Activated CD4-positive, alpha-beta T cell treated with anti-CD3 and anti-CD28 coated beads, Interleukin-2, Interleukin-6, amounts not matched to agents 100 ng/mL and 50 ng/mL, durations not matched to agents 16 hours and 8 hours (primary cell): ENCODE measurements at regions not wholly inside any gene's neighbourhood (a gene's known extent, or its start where the extent isn't known, plus 50 kb on each side); places are given as distances from the start of the nearest gene placed in this dataset.
A peak's percentile ranks its signal among the peaks of the same experiment; 100 is the strongest.

ENCODE experiments used
- DNase-seq: peaks from one replicate; pipeline ENCODE4 v3.0.0-alpha.2; 2020

DNA sequence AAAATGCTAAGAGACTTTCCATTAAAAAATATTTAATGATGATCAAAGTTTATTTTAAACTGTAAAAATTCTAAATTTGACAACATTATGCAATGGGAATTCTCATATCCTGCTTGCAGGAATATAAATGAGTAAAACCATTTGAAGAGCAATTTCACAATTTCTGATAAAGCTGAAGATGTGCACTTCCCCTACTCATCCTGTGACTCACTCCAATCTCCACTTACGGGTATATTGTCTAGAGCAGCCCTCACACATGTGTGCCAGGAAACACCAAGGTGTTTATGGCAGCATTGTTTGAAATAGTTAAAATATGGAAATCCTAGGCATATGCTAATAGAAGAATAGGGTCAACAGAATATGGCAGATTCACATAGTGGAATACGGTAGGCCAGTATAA lies 158.4 kb downstream of the PDHA2 start:
- no peak for DNase-seq

GRCh38 chr4:96003951-96004740 lies 164.3 kb downstream of the PDHA2 start:
- DNase-seq = no peak

- no peak for DNase-seq
Measured at GRCh38 chr4:96009427-96010119, 169.7 kb downstream of the PDHA2 start.

- no peak for DNase-seq
Measured at GRCh38 chr4:96012687-96013086, 172.8 kb downstream of the PDHA2 start.

DNA sequence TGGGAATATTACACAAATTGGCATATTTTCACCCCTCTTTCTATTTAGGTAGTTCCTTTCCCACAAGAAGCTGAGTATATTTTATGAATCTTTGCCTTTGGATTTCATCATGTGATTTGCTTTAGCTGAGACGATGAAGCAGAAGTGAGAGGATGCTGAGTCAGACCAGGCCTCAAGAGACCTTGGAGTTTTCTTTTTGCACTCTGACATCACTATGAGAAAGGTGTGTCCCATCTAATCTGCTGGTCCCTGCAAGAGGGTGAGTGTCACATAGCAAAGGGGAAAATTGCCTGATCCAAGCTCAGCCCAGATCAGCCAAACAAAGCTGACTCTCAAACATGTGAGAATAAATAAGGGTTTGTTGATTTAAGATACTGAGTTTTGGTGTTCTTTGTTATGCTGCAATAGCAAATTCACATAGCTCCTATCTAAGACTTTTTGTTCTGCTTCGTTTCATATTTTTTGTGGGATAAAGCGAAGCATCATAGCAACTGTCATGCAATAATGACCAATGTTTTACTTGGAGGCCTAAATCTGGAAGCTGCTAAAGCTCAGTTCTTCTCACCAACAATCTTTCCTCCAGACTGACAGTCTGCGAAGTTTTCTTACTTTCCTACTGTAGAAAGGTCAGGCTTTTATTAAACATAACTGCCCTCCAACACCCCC lies 176.9 kb downstream of the PDHA2 start:
- peak; percentile 1 for DNase-seq

DNA sequence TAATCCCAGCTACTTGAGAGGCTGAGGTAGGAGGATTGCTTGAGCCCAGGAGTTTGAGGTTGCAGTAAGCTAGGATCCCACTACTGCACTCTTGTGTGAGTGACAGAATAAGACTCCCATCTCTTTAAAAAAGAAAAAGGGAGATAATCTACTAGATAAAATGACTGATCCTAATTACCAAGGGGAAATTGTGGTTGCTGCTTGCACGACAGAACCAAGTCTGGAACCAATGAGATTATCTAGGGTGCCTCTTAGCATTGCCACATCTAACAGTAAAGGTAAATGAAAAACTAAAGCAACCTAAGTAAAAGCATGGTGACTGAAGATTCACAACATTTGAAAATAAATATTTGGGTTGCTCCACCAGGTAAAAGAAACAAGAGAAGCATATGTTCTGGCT lies 185.1 kb downstream of the PDHA2 start:
- no peak for DNase-seq

GRCh38 chr4:96035727-96036126 lies 195.8 kb downstream of the PDHA2 start:
- DNase-seq = peak; percentile 12

- DNase-seq = no peak
Measured at GRCh38 chr4:96036781-96037180, 196.9 kb downstream of the PDHA2 start.

DNA sequence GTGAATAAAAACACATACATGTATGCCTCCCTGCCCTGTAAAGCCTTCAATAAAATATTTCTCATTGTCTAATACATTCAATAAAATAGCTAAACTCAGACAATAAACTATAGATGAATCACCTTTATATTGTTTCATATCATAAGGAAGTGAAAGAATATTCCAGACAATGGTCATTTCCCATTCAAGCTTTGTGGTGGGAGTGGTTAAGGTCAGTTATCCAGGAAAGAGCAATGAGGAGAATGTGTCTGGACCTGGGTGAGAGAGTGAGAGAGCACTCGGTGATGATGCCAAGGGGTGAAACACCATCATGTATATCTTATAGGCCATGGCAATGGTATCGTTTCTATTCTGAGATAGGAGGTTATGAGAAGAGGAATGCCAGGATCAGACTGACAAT lies 197.8 kb downstream of the PDHA2 start:
- DNase-seq = no peak

GRCh38 chr4:96039217-96039616 lies 199.3 kb downstream of the PDHA2 start:
- DNase-seq = no peak

DNA sequence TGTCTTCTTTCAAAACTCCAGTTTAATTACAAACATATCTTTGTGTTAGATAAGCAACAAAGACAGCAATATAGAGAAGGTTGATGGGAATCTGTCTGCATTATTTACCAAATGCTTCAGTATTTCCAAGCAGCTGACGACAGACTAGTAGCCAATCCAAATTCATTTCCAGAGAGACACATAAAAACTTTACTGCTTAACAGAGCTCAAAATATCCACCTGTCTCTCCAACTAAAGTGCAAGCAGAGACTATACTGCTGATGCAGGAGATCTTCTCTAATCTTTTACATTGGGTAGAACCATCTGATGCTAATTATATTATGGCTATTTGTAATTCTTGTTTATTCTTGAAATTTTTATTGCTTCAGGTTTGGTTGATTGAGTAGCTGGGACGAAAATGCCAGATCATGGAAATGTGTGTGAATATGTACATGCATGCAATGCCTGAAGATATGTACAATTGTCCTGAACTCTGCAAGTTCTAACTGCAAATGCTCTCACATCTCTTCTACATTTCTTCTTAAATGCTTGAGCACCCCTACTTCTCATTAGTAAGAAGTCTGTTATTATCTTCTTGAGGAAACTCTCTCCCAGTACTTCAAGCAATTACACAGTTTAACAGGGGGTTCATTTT lies 200.0 kb downstream of the PDHA2 start:
- no peak for DNase-seq

DNA sequence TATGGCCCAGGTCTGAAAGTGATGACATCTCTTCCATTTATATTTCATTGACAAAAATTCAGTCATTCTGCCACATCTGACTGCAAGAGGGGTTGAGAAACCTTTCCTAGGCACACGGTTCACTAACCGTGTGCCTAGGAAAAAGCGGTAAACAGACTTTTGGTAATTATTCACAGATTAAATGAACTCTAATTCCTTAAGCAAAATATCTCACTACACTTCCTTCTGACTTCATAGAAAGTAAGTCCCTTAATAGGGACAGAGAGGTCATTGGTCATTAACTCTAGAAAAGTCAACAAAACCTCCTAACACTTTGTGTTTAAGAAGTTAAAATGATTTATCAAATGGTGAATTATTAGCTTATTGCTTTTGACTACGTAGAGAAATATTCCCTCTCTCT lies 205.1 kb downstream of the PDHA2 start:
- DNase-seq = no peak

DNA sequence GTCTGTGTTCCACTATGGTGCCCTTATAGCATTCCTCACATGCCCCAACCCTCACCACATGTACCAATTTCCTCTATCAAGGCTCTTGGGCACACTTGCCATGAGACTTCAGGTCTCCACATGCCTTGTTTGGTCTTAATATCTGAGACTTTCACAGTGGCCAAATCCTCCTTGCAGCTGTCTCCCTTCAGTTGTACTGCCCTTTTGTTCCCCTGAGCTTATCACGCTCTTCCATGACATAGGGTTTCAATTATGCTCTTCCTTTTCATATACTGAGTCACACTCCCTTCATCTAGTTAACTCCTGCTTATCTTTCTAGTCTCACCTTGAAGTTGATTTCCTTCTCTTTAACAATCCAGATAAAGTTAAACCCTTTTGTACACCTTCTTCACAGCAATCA lies 212.9 kb downstream of the PDHA2 start:
- no peak for DNase-seq

DNA sequence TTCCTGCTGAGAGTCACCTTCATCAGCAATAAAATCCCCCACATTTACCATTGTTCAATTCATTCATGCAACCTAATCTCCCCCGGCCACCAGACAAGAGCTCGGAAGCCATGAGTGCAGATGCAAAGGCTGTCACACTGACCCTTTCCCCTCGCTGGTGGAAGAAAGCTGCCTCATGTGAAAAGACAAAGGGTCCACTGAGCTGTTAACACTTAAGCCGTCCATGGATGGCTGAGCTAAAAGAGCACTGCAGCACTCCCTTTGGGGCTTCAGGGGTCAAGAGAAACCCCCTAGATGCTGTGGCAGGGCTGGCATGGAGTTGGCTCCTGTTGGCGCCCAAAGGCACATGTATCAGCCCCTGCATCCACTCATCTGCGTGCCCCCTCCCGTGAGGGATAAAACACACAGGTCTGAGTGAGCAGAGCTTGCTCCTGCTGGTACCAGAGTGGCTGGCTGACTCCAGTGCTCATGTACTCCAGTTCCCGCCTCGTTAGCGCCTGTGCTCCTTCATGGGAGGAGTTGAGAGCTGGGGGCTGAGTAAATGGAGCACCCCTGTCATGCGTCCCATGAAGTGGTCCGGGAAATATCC lies 216.5 kb downstream of the PDHA2 start:
- no peak for DNase-seq

GRCh38 chr4:96063639-96064038 lies 223.7 kb downstream of the PDHA2 start:
- no peak for DNase-seq

- no peak for DNase-seq
Measured at GRCh38 chr4:96073461-96073860, 233.6 kb downstream of the PDHA2 start.

DNA sequence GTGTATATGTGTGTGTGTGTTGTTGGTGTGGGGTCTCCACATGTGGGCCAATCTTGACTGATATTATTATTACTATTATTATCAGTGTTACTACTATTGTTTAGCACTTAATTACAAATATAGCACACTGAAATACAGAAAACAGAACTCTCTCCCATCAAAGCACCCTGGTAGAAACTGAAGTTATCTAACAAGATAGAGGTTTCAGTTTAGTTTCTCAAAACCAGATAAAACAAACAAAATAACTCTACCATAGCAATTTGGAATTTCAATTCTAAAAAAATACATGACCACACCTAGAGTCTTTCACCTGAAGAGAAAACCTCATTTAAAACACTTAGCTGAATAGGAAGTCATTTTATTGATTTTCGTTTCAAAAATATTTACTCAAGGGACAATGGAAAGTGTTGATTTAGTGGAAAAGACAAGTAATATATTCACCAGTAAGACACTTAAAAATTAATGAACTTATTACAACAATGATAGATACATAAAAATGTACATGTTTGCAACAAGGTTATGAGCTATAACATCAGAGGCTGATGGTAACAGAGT lies 252.3 kb downstream of the PDHA2 start:
- no peak for DNase-seq

GRCh38 chr4:96093057-96093456 lies 253.2 kb downstream of the PDHA2 start:
- no peak for DNase-seq

DNA sequence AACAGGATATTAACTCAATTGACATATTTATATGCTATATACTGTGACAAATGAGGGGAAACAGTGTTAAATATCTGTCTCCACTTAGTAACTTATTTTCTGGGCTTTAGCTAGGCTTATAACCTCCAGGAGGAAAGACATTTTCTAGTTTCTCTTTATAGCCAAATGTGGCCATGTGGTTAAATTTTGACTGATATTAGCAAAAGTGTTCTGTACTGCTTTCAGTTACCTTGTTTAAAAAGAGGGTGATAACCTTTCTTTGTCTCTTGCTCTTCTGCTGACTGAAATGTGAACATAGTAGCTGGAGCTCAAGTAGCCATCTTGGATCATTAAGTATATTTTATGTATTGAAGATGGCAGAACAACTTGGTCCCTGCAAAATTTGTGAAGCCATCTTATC lies 253.7 kb downstream of the PDHA2 start:
- no peak for DNase-seq

DNA sequence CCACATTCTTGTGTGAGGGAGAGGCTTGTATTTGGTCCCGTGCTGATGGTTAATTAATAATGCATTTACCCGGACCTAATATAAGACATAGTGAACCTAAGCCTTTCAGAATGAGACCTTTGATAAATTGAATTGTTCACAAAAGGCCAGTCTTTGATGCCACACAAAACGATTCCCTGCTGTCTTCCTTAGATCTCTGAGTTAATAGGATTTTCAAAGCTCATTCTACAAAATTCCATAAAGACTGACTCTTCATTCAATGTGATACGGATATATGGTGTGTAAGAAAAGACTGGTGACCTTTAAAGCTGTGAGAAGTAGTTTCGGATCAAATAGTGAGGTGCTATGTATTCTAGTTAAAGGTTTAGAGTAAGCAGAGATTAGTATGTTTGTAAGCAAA lies 254.3 kb downstream of the PDHA2 start:
- DNase-seq = no peak

DNA sequence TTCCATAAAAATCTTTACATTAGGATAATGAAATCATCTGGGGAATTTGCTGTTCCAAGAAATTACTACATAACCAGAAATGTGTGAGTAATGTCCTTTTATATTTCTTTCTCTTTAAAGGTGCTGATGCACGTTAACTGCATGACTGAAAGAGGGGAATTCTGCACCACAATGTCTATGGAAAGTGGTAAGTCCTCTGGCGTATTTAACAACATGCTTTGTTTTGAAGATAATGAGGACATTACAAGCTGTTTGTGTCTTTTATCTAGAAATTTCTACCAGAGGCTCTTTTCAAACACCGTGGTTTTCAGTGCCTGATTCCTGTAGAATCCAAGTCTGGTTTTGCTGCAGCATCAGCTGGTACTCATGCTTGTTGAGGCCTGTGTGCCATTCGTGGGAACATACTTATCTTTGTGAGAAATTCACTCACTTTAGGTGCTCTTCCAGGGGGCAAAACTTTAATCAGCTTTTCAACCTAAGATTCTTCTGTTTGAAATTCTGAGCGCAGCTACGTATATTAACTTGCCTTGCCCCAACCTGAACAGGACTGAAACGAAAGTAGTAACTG lies 257.2 kb downstream of the PDHA2 start:
- no peak for DNase-seq

DNA sequence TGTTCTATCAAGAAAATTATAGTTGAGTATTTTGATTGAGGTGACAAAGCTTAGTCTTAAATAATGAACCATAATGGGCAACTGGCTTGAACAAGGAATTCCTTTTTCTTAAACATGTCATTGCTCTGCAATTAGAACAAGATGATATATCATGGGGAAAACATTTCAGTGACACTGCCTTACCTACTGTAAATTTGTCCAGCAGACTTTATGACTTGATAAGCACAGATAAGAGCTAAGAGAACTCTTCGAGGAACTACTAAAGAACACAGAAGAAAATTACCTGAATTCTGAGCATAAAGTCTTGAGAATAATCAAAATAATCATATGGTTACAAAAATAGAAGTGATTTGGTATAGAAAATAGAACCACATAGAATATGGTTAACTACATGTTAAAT lies 257.8 kb downstream of the PDHA2 start:
- no peak for DNase-seq

DNA sequence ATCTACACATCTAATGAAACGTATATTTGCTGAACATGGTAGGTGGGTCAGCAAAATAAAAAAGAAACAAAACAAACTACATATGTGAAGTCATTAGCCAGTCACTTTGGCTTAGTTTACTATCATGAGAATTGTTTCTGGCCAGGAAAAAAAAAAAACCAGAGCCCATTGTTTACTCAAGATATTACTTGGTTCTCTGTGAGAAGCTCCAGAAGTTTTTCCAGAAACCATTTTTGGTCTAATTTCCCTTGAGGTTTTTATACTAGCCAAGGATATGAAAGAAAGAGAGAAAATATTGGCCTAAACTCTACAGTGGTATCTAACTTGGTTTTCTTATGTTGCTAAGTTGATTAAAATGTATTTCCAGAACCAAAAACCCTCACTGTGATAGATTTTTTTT lies 259.1 kb downstream of the PDHA2 start:
- DNase-seq = no peak
